Osteocyte (in vitro differentiated cells): ENCODE measurements at regions not wholly inside any gene's neighbourhood (a gene's known extent, or its start where the extent isn't known, plus 50 kb on each side); places are given as distances from the start of the nearest gene placed in this dataset.

ENCODE experiments used
- DNase-seq: peaks from one replicate; pipeline ENCODE4 v3.0.0; 2021; ENCODE audit warnings: mixed read lengths; ENCODE audit not compliant: unreplicated experiment; ENCODE audit errors: extremely low spot score
- H3K27ac Mint-ChIP-seq: one replicate; pipeline ENCODE4 v1.8.0; 2021; ENCODE audit warnings: mild to moderate bottlenecking, mixed read lengths; ENCODE audit not compliant: unreplicated experiment
- H3K27me3 Mint-ChIP-seq: one replicate; pipeline ENCODE4 v1.8.0; 2021; ENCODE audit warnings: mixed read lengths; ENCODE audit not compliant: unreplicated experiment
- H3K36me3 Mint-ChIP-seq: one replicate; pipeline ENCODE4 v1.8.0; 2021; ENCODE audit warnings: mixed read lengths; ENCODE audit not compliant: unreplicated experiment
- H3K4me1 Mint-ChIP-seq: one replicate; pipeline ENCODE4 v1.8.0; 2021; ENCODE audit warnings: mixed read lengths; ENCODE audit not compliant: unreplicated experiment
- H3K4me3 Mint-ChIP-seq: one replicate; pipeline ENCODE4 v1.8.0; 2021; ENCODE audit warnings: mild to moderate bottlenecking, moderate library complexity, mixed read lengths; ENCODE audit not compliant: unreplicated experiment
- H3K9me3 Mint-ChIP-seq: one replicate; pipeline ENCODE4 v1.8.0; 2021; ENCODE audit warnings: mixed read lengths; ENCODE audit not compliant: unreplicated experiment
- TF ChIP-seq, protein P1 (sequence below): fragments of 200-600 bp; sonication (generic); IDR thresholded peaks from 2 replicates; pipeline ENCODE4 v1.5.0; 2021; ENCODE audit warnings: antibody characterized with exemption, mild to moderate bottlenecking, moderate library complexity

DNA sequence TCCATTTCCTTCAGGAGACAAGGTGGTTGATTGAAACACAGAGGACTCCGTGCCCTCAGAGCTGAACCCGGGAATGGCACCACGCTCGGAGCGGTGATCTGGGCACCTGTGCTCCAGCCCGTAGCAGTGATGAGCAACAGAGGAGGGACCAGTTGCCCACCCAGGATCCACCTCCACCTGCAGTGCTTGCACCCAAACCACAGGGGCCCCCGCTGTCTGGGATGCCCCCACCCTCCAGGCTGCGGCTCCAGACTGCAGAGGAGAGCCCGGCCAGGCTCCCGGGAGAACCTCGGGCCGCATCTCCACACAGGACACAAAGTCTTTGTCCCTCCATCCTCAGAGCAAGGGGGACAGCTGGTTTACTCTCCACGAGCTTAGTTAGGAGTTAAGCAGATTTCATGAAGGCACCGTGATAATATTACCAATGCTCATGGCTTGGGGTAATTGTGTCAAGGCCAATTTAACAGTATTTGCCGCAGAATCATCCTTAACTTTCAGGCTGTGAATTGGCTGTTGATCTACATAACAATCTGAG is 100.6 kb downstream of the TNFAIP2 start:
- Mint-ChIP-seq H3K4me1 (no peaks in the 10 kb centered on the region), H3K36me3 (no peaks in the 10 kb centered on the region), H3K9me3 (no peaks in the 10 kb centered on the region), H3K27me3 (peaks cover 28% of the 10 kb centered on the region), H3K4me3 (no peak overlapping the region), H3K27ac (no peak overlapping the region)
- no peak for DNase-seq
- TF ChIP-seq, protein P1, sequence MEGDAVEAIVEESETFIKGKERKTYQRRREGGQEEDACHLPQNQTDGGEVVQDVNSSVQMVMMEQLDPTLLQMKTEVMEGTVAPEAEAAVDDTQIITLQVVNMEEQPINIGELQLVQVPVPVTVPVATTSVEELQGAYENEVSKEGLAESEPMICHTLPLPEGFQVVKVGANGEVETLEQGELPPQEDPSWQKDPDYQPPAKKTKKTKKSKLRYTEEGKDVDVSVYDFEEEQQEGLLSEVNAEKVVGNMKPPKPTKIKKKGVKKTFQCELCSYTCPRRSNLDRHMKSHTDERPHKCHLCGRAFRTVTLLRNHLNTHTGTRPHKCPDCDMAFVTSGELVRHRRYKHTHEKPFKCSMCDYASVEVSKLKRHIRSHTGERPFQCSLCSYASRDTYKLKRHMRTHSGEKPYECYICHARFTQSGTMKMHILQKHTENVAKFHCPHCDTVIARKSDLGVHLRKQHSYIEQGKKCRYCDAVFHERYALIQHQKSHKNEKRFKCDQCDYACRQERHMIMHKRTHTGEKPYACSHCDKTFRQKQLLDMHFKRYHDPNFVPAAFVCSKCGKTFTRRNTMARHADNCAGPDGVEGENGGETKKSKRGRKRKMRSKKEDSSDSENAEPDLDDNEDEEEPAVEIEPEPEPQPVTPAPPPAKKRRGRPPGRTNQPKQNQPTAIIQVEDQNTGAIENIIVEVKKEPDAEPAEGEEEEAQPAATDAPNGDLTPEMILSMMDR: no peak

GRCh38 chr14:103225062-103225461 is 101.8 kb downstream of the TNFAIP2 start:
- H3K9me3 Mint-ChIP-seq: no peaks in the 10 kb centered on the region
- no peak for DNase-seq
- peaks cover 24% of the 10 kb centered on the region for H3K27me3 Mint-ChIP-seq
- no peak overlapping the region for H3K4me3 Mint-ChIP-seq
- no peaks in the 10 kb centered on the region for H3K36me3 Mint-ChIP-seq
- H3K27ac Mint-ChIP-seq: no peak overlapping the region
- TF ChIP-seq, protein P1: no peak
- H3K4me1 Mint-ChIP-seq: no peaks in the 10 kb centered on the region

DNA sequence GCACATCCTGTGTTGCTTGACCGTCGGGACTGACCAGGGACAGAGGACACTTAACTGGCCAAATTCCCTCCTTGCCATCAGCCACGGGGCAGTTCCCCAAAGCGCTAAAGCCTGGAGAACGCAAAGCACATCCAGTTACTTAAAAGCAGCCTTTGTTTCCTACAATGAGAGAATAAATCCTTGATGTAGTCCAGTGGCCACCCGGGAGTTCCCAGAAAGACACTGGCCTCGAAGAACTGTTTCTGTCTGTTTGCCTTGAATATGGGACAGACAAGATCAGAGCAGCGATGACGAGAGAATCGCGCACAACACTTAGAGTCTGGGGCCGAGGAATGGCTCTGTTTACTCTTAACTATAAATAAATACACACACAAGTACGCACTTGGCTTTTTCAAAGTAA is 102.2 kb downstream of the TNFAIP2 start:
- Mint-ChIP-seq H3K27me3 (peaks cover 24% of the 10 kb centered on the region), H3K4me1 (no peaks in the 10 kb centered on the region), H3K4me3 (no peak overlapping the region), H3K27ac (no peak overlapping the region), H3K36me3 (no peaks in the 10 kb centered on the region), H3K9me3 (no peaks in the 10 kb centered on the region)
- TF ChIP-seq, protein P1: no peak
- DNase-seq: no peak

GRCh38 chr14:103227094-103227768 is 104.0 kb downstream of the TNFAIP2 start:
- Mint-ChIP-seq H3K36me3 (no peaks in the 10 kb centered on the region), H3K9me3 (no peaks in the 10 kb centered on the region), H3K4me1 (no peaks in the 10 kb centered on the region), H3K4me3 (no peak overlapping the region), H3K27me3 (peaks cover 24% of the 10 kb centered on the region), H3K27ac (no peak overlapping the region)
- DNase-seq: no peak
- TF ChIP-seq, protein P1: no peak

DNA sequence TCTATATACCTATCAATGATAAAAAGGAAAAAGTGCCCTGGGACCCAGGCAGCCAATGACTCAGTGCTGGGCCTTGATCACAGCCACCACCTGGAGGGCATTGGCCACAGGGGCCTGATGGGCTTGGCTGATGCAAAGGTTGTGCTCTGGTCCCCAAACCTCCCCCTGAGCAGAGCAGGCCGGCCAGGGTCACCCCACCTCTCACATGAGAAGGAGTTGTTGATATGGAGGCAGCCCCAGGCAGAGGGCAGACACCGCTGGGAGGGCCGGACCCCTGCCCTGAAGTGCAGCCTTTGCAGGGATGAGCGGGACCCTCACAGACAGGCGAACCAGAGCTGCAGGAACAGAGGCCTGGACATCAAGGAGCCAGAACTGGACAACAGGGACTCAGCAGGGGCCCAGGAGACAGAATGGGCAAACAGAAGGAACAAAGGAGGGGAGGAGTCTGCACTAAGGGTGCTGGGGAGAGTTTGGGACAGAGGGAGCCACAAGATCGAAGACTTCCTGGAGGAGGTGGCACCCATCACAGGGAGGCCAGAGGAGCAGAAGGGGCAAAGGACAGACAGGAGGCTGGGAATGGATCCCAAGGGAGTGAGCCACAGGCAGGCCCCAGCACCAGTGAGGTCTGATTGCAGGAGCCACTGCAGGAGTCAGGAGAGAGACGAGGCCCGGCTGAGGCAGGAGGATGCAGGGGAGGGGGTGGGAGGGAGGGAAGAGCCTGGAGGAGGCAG is 105.0 kb downstream of the TNFAIP2 start:
- TF ChIP-seq, protein P1: no peak
- no peaks in the 10 kb centered on the region for H3K9me3 Mint-ChIP-seq
- peaks cover 24% of the 10 kb centered on the region for H3K27me3 Mint-ChIP-seq
- DNase-seq: no peak
- no peaks in the 10 kb centered on the region for H3K4me1 Mint-ChIP-seq
- H3K4me3 Mint-ChIP-seq: no peak overlapping the region
- H3K27ac Mint-ChIP-seq: no peak overlapping the region
- H3K36me3 Mint-ChIP-seq: no peaks in the 10 kb centered on the region
